H9 (cell line): ENCODE measurements at regions not wholly inside any gene's neighbourhood (a gene's known extent, or its start where the extent isn't known, plus 50 kb on each side); places are given as distances from the start of the nearest gene placed in this dataset.

Experiments
- DNase-seq: peaks from one replicate; pipeline ENCODE4 v3.0.0-alpha.2; 2017
- H2AFZ ChIP-seq: one replicate; pipeline ENCODE4 v1.6.1; 2013; ENCODE audit warnings: mild to moderate bottlenecking, low read length, control low read depth, moderate library complexity
- H2AK5ac ChIP-seq: 2 replicates; pipeline ENCODE4 v1.6.1; 2013; ENCODE audit warnings: low read length, control low read depth, mixed read lengths; ENCODE audit not compliant: insufficient read length
- H2BK120ac ChIP-seq: one replicate; pipeline ENCODE4 v1.6.1; 2013; ENCODE audit warnings: low read depth, mild to moderate bottlenecking, low read length, control low read depth, inconsistent platforms; ENCODE audit not compliant: poor library complexity, severe bottlenecking
- H2BK12ac ChIP-seq: 2 replicates; pipeline ENCODE4 v1.6.1; 2013; ENCODE audit warnings: low read length, control low read depth, mixed read lengths, low read depth; ENCODE audit not compliant: insufficient read length
- H2BK15ac ChIP-seq: 2 replicates; pipeline ENCODE4 v1.6.1; 2013; ENCODE audit warnings: low read depth, low read length, control low read depth
- H2BK20ac ChIP-seq: one replicate; pipeline ENCODE4 v1.6.1; 2013; ENCODE audit warnings: low read depth, mild to moderate bottlenecking, low read length, control low read depth, inconsistent platforms; ENCODE audit not compliant: poor library complexity, severe bottlenecking
- H2BK5ac ChIP-seq: 2 replicates; pipeline ENCODE4 v1.6.1; 2013; ENCODE audit warnings: low read length, control low read depth, mixed read lengths; ENCODE audit not compliant: insufficient read length
- H3K14ac ChIP-seq: 2 replicates; pipeline ENCODE4 v1.6.1; 2013; ENCODE audit warnings: low read length, control low read depth; ENCODE audit not compliant: insufficient read depth
- H3K18ac ChIP-seq: 2 replicates; pipeline ENCODE4 v1.6.1; 2013; ENCODE audit warnings: low read depth, mild to moderate bottlenecking, mixed read lengths, low read length, control low read depth; ENCODE audit not compliant: insufficient read length
- H3K23ac ChIP-seq: 2 replicates; pipeline ENCODE4 v1.6.1; 2013; ENCODE audit warnings: low read length, control low read depth, mixed read lengths, low read depth; ENCODE audit not compliant: insufficient read length
- H3K23me2 ChIP-seq: 2 replicates; pipeline ENCODE4 v1.6.1; 2013; ENCODE audit warnings: low read depth, mild to moderate bottlenecking, mixed read lengths, low read length, control low read depth; ENCODE audit not compliant: insufficient read length, poor library complexity, severe bottlenecking
- H3K27ac ChIP-seq: 2 replicates; pipeline ENCODE4 v1.5.1; 2013; ENCODE audit warnings: low read length, control low read depth, mixed read lengths, low read depth; ENCODE audit not compliant: insufficient read length
- H3K27me3 ChIP-seq: 2 replicates; pipeline ENCODE4 v1.6.1; 2013; ENCODE audit warnings: low read length, control low read depth, inconsistent platforms; ENCODE audit not compliant: insufficient read depth
- H3K4ac ChIP-seq: 2 replicates; pipeline ENCODE4 v1.6.1; 2013; ENCODE audit warnings: low read depth, mild to moderate bottlenecking, control low read depth, inconsistent platforms, low read length, moderate library complexity
- H3K4me1 ChIP-seq: 2 replicates; pipeline ENCODE4 v1.6.1; 2013; ENCODE audit warnings: low read length, control low read depth, inconsistent platforms; ENCODE audit not compliant: insufficient read depth
- H3K4me2 ChIP-seq: 2 replicates; pipeline ENCODE4 v1.6.1; 2013; ENCODE audit warnings: low read length, control low read depth, mixed read lengths; ENCODE audit not compliant: insufficient read length, insufficient read depth
- H3K56ac ChIP-seq: 2 replicates; pipeline ENCODE4 v1.6.1; 2013; ENCODE audit warnings: low read depth, mild to moderate bottlenecking, mixed read lengths, low read length, control low read depth; ENCODE audit not compliant: insufficient read length
- H3K79me1 ChIP-seq: 2 replicates; pipeline ENCODE4 v1.6.1; 2013; ENCODE audit warnings: low read depth, mild to moderate bottlenecking, moderate library complexity, low read length, control low read depth, inconsistent platforms; ENCODE audit not compliant: insufficient read depth, poor library complexity, severe bottlenecking
- H3K79me2 ChIP-seq: 2 replicates; pipeline ENCODE4 v1.6.1; 2013; ENCODE audit warnings: low read length, control low read depth, inconsistent platforms; ENCODE audit not compliant: insufficient read depth
- H3K9ac ChIP-seq: 2 replicates; pipeline ENCODE4 v1.6.1; 2013; ENCODE audit warnings: low read length, control low read depth, mixed read lengths; ENCODE audit not compliant: insufficient read length; ENCODE audit errors: extremely low read depth
- H3K9me3 ChIP-seq: one replicate; pipeline ENCODE4 v1.6.1; 2013; ENCODE audit warnings: low read depth, low read length, inconsistent platforms; ENCODE audit not compliant: control insufficient read depth
- H3T11ph ChIP-seq: one replicate; pipeline ENCODE4 v1.6.1; 2013; ENCODE audit warnings: mild to moderate bottlenecking, low read length, control low read depth, inconsistent platforms
- H4K20me1 ChIP-seq: one replicate; pipeline ENCODE4 v1.6.1; 2013; ENCODE audit not compliant: control insufficient read depth, insufficient read length, insufficient read depth
- H4K5ac ChIP-seq: 2 replicates; pipeline ENCODE4 v1.6.1; 2013; ENCODE audit warnings: low read depth, mild to moderate bottlenecking, mixed read lengths, low read length, control low read depth; ENCODE audit not compliant: insufficient read length
- H4K8ac ChIP-seq: replicated peaks from 2 replicates; pipeline ENCODE4 v1.6.1; 2013; ENCODE audit warnings: low read length, control low read depth, mixed read lengths, low read depth; ENCODE audit not compliant: insufficient read length
- H4K91ac ChIP-seq: 2 replicates; pipeline ENCODE4 v1.6.1; 2013; ENCODE audit warnings: low read depth, mild to moderate bottlenecking, moderate library complexity, mixed read lengths, low read length, control low read depth; ENCODE audit not compliant: insufficient read length
- H3K27ac Mint-ChIP-seq, 3 experiments: 2 replicates in 2 of 3; 3 replicates in 1 of 3; pipeline ENCODE4 v1.8.0; 2020 to 2021; ENCODE audit warnings: mixed read lengths in 3 of 3, mild to moderate bottlenecking in 1 of 3, moderate library complexity in 1 of 3
- H3K27me3 Mint-ChIP-seq: 2 replicates; pipeline ENCODE4 v1.8.0; 2021; ENCODE audit warnings: low read depth, mild to moderate bottlenecking, moderate library complexity, mixed read lengths
- H3K36me3 Mint-ChIP-seq, 3 experiments: 2 replicates in 2 of 3; 3 replicates in 1 of 3; pipeline ENCODE4 v1.8.0; 2020 to 2021; ENCODE audit warnings: low read depth in 3 of 3, mixed read lengths in 3 of 3; ENCODE audit not compliant: insufficient read depth in 1 of 3
- H3K4me1 Mint-ChIP-seq, 2 experiments: 2 replicates each; pipeline ENCODE4 v1.8.0; 2020; ENCODE audit warnings: mixed read lengths in 2 of 2
- H3K4me3 Mint-ChIP-seq, 2 experiments: 2 replicates in 1 of 2; 3 replicates in 1 of 2; pipeline ENCODE4 v1.8.0; 2020 to 2021; ENCODE audit warnings: mild to moderate bottlenecking in 2 of 2, mixed read lengths in 2 of 2, moderate library complexity in 1 of 2
- H3K9me3 Mint-ChIP-seq, 2 experiments: 2 replicates in 1 of 2; 3 replicates in 1 of 2; pipeline ENCODE4 v1.8.0; 2020; ENCODE audit warnings: mild to moderate bottlenecking in 2 of 2, mixed read lengths in 2 of 2, moderate library complexity in 1 of 2
- TF ChIP-seq, protein P1 (sequence below): fragments of 200-600 bp; sonication (generic); conservative IDR thresholded peaks from 3 replicates; pipeline ENCODE4 v1.8.0; 2021; ENCODE audit warnings: antibody characterized with exemption, mild to moderate bottlenecking

DNA sequence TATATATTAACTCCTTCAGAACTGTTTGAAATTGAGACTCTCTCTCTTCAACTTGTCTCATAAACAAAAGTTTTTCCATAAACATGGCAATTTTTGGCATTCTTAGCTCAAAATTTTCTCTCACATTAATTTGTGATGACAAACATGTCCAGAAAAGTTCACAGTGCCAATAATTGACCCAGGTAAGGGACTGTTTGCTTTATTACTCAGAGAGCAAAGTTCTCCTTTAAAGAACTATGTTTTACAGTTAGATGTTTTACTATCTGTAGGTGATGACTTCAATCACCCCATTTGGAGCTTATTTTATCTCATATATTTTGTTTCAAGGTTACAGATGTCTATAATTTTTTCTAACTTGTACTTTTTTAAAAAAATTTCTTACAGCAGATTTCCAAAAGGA, 855.6 kb downstream of the SLC16A7 start:
- no peak overlapping the region for H4K8ac ChIP-seq
- H2BK5ac ChIP-seq, result no peak overlapping the region
- H2AK5ac ChIP-seq, result no peak overlapping the region
- H2BK15ac ChIP-seq, result no peak overlapping the region
- H4K20me1 ChIP-seq, result no peaks in the 10 kb centered on the region
- H3K79me1 ChIP-seq, result no peaks in the 10 kb centered on the region
- H2BK20ac ChIP-seq, result no peak overlapping the region
- Mint-ChIP-seq H3K36me3 (no peaks in the 10 kb centered on the region), H3K27ac (no peak overlapping the region), H3K27me3 (no peaks in the 10 kb centered on the region), H3K9me3 (no peaks in the 10 kb centered on the region), H3K4me3 (no peak overlapping the region), H3K4me1 (peaks cover 0 to 5% of the 10 kb centered on the region in 2 experiments; a peak in 1 of 4 replicates)
- H2BK120ac ChIP-seq, result no peak overlapping the region
- DNase-seq, result no peak
- TF ChIP-seq, protein P1, sequence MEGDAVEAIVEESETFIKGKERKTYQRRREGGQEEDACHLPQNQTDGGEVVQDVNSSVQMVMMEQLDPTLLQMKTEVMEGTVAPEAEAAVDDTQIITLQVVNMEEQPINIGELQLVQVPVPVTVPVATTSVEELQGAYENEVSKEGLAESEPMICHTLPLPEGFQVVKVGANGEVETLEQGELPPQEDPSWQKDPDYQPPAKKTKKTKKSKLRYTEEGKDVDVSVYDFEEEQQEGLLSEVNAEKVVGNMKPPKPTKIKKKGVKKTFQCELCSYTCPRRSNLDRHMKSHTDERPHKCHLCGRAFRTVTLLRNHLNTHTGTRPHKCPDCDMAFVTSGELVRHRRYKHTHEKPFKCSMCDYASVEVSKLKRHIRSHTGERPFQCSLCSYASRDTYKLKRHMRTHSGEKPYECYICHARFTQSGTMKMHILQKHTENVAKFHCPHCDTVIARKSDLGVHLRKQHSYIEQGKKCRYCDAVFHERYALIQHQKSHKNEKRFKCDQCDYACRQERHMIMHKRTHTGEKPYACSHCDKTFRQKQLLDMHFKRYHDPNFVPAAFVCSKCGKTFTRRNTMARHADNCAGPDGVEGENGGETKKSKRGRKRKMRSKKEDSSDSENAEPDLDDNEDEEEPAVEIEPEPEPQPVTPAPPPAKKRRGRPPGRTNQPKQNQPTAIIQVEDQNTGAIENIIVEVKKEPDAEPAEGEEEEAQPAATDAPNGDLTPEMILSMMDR, result no peak
- H3T11ph ChIP-seq, result no peak overlapping the region
- no peaks in the 10 kb centered on the region for H3K9me3 ChIP-seq
- no peaks in the 10 kb centered on the region for H3K4me1 ChIP-seq
- H2AFZ ChIP-seq, result no peak overlapping the region
- no peak overlapping the region for H3K23ac ChIP-seq
- no peak overlapping the region for H4K91ac ChIP-seq
- no peak overlapping the region for H3K18ac ChIP-seq
- no peaks in the 10 kb centered on the region for H3K79me2 ChIP-seq
- H3K27me3 ChIP-seq, result no peaks in the 10 kb centered on the region
- no peaks in the 10 kb centered on the region for H3K23me2 ChIP-seq
- no peak overlapping the region for H3K27ac ChIP-seq
- H3K56ac ChIP-seq, result no peak overlapping the region
- no peak overlapping the region for H3K14ac ChIP-seq
- no peak overlapping the region for H3K9ac ChIP-seq
- H3K4ac ChIP-seq, result no peak overlapping the region
- H4K5ac ChIP-seq, result no peak overlapping the region
- no peak overlapping the region for H2BK12ac ChIP-seq
- H3K4me2 ChIP-seq, result no peak overlapping the region
